Transverse colon (tissue), 3 donors: ENCODE measurements at regions not wholly inside any gene's neighbourhood (a gene's known extent, or its start where the extent isn't known, plus 50 kb on each side); places are given as distances from the start of the nearest gene placed in this dataset.
A peak's percentile ranks its signal among the peaks of the same experiment; 100 is the strongest.

Source experiments
- CTCF ChIP-seq, 5 experiments: fragments of 200-600 bp in 3 of 5; fragments of 450-650 bp in 2 of 5; sonication (generic) in 3 of 5; IDR thresholded peaks; 1 replicate in 2 of 5; 2 replicates in 3 of 5; pipeline ENCODE4 v1.5.1; 2016 to 2017; ENCODE audit warnings: antibody characterized with exemption in 5 of 5, inconsistent platforms in 3 of 5, mild to moderate bottlenecking in 2 of 5, moderate library complexity in 1 of 5
- EP300 ChIP-seq: sonication (generic); formaldehyde crosslinking; IDR thresholded peaks from one replicate; pipeline ENCODE4 v1.6.1; 2017; ENCODE audit warnings: antibody characterized with exemption, low read depth
- POLR2A ChIP-seq: fragments of 450-650 bp; IDR thresholded peaks from one replicate; pipeline ENCODE4 v1.6.1; 2016; ENCODE audit warnings: antibody characterized with exemption, mild to moderate bottlenecking, moderate library complexity

- TF ChIP-seq CTCF (IDR thresholded peaks at IDR 0.05) (peak in 1 of 5 experiments; percentile 8), POLR2A (no peak), EP300 (no peak)
These were observed 277.0 kb downstream of the PTPRU start for GRCh38 chr1:29513357-29513756.
